SU-DHL-6 (cell line): ENCODE measurements at regions not wholly inside any gene's neighbourhood (a gene's known extent, or its start where the extent isn't known, plus 50 kb on each side); places are given as distances from the start of the nearest gene placed in this dataset.

Source experiments
- H2AFZ ChIP-seq: fragments of 200-600 bp; sonication (generic); 2 replicates; pipeline ENCODE4 v1.6.1; 2014; ENCODE audit warnings: low read depth, mild to moderate bottlenecking, moderate library complexity, mixed read lengths, antibody characterized with exemption, low read length; ENCODE audit not compliant: severe bottlenecking
- H3F3A ChIP-seq: fragments of 200-600 bp; shearing (Covaris generic); 2 replicates; pipeline ENCODE4 v1.6.0; 2016; ENCODE audit warnings: antibody characterized with exemption, mild to moderate bottlenecking; ENCODE audit not compliant: insufficient read depth
- H3K27ac ChIP-seq: fragments of 200-600 bp; sonication (generic); 2 replicates; pipeline ENCODE4 v1.5.1; 2016; ENCODE audit warnings: low read depth, mild to moderate bottlenecking, low read length, moderate library complexity, mixed read lengths
- H3K27me3 ChIP-seq: fragments of 200-600 bp; sonication (generic), shearing (Covaris generic); 2 replicates; pipeline ENCODE4 v1.6.0; 2014; ENCODE audit warnings: mild to moderate bottlenecking, low read length
- H3K36me3 ChIP-seq: fragments of 200-600 bp; sonication (generic); 2 replicates; pipeline ENCODE4 v1.6.1; 2014; ENCODE audit warnings: mild to moderate bottlenecking, low read length, mixed read lengths
- H3K4me2 ChIP-seq: fragments of 300-600, 200-600 bp; shearing (Covaris generic), sonication (generic); 2 replicates; pipeline ENCODE4 v1.6.0; 2014; ENCODE audit warnings: low read length, low read depth, mild to moderate bottlenecking; ENCODE audit not compliant: poor library complexity, severe bottlenecking
- H3K4me3 ChIP-seq: fragments of 200-600 bp; sonication (generic); 2 replicates; pipeline ENCODE4 v1.5.1; 2014; ENCODE audit warnings: antibody characterized with exemption, low read length, mild to moderate bottlenecking, mixed read lengths; ENCODE audit not compliant: insufficient read depth, poor library complexity, severe bottlenecking
- H3K79me2 ChIP-seq: fragments of 200-600 bp; sonication (generic); 2 replicates; pipeline ENCODE4 v1.6.1; 2014; ENCODE audit warnings: mild to moderate bottlenecking, low read length, moderate library complexity; ENCODE audit not compliant: insufficient read depth
- H3K9ac ChIP-seq: fragments of 200-600 bp; sonication (generic); 2 replicates; pipeline ENCODE4 v1.7.0; 2014; ENCODE audit warnings: mild to moderate bottlenecking, low read length
- H3K9me2 ChIP-seq: fragments of 200-600 bp; sonication (generic); replicated peaks from 2 replicates; pipeline ENCODE4 v1.6.1; 2014; ENCODE audit warnings: low read length; ENCODE audit not compliant: insufficient read depth
- H3K9me3 ChIP-seq: fragments of 200-600 bp; sonication (generic); 2 replicates; pipeline ENCODE4 v1.6.1; 2014; ENCODE audit warnings: low read length, mixed read lengths; ENCODE audit not compliant: insufficient read depth
- H4K20me1 ChIP-seq: fragments of 200-600 bp; sonication (generic); 2 replicates; pipeline ENCODE4 v1.6.1; 2014; ENCODE audit warnings: low read depth, mild to moderate bottlenecking, antibody characterized with exemption, low read length, moderate library complexity, mixed read lengths
- EZH2phosphoT487 ChIP-seq: fragments of 200-600 bp; sonication (generic), shearing (Covaris generic); conservative IDR thresholded peaks from 2 replicates; pipeline ENCODE4 v1.6.1; 2018; ENCODE audit warnings: mild to moderate bottlenecking, antibody characterized with exemption, low read length, moderate library complexity, mixed read lengths
- TF ChIP-seq, protein P1 (sequence below): fragments of 200-600 bp; sonication (generic); IDR thresholded peaks from one replicate; pipeline ENCODE4 v1.5.1; 2017; ENCODE audit warnings: antibody characterized with exemption, mild to moderate bottlenecking, low read length, moderate library complexity; ENCODE audit not compliant: insufficient read depth, poor library complexity, severe bottlenecking

DNA sequence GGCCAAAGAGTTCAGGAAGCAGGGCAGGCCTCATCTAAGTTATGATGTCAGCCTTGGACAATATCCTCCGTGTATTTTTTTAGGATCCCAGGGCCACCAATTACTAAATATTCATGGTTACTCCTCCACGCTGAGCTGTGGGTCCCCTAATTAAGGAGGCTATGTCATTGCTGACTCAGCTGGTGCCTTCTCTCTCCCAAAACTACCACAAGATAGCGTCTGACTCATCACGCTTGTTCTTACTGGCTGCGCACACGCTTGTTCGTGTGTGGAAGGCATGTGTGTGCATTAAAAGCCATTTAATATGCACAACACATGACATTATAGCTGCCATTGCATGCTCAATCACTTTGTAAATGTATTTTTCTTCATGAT is 78.3 kb downstream of the GSC start:
- H3K4me3 ChIP-seq = no peak overlapping the region
- no peak overlapping the region for H3K9ac ChIP-seq
- H3K27me3 ChIP-seq = no peaks in the 10 kb centered on the region
- H3K9me3 ChIP-seq = no peaks in the 10 kb centered on the region
- no peak overlapping the region for H3K4me2 ChIP-seq
- no peaks in the 10 kb centered on the region for H4K20me1 ChIP-seq
- H2AFZ ChIP-seq = no peak overlapping the region
- H3K27ac ChIP-seq = no peak overlapping the region
- H3F3A ChIP-seq = no peaks in the 10 kb centered on the region
- no peaks in the 10 kb centered on the region for H3K9me2 ChIP-seq
- no peaks in the 10 kb centered on the region for H3K36me3 ChIP-seq
- no peak for TF ChIP-seq EZH2phosphoT487
- TF ChIP-seq, protein P1, sequence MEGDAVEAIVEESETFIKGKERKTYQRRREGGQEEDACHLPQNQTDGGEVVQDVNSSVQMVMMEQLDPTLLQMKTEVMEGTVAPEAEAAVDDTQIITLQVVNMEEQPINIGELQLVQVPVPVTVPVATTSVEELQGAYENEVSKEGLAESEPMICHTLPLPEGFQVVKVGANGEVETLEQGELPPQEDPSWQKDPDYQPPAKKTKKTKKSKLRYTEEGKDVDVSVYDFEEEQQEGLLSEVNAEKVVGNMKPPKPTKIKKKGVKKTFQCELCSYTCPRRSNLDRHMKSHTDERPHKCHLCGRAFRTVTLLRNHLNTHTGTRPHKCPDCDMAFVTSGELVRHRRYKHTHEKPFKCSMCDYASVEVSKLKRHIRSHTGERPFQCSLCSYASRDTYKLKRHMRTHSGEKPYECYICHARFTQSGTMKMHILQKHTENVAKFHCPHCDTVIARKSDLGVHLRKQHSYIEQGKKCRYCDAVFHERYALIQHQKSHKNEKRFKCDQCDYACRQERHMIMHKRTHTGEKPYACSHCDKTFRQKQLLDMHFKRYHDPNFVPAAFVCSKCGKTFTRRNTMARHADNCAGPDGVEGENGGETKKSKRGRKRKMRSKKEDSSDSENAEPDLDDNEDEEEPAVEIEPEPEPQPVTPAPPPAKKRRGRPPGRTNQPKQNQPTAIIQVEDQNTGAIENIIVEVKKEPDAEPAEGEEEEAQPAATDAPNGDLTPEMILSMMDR = no peak
- no peaks in the 10 kb centered on the region for H3K79me2 ChIP-seq

- Histone ChIP-seq H3K27me3 (no peaks in the 10 kb centered on the region), H4K20me1 (no peaks in the 10 kb centered on the region), H3K27ac (no peak overlapping the region), H3K9me2 (no peaks in the 10 kb centered on the region), H3F3A (no peaks in the 10 kb centered on the region), H3K4me2 (no peak overlapping the region), H2AFZ (no peak overlapping the region), H3K36me3 (no peaks in the 10 kb centered on the region), H3K9ac (no peak overlapping the region), H3K4me3 (no peak overlapping the region), H3K9me3 (no peaks in the 10 kb centered on the region), H3K79me2 (no peaks in the 10 kb centered on the region)
- TF ChIP-seq EZH2phosphoT487 = no peak
- TF ChIP-seq, protein P1 = no peak
Observed at GRCh38 chr14:94690896-94691659, 78.8 kb downstream of the GSC start.

DNA sequence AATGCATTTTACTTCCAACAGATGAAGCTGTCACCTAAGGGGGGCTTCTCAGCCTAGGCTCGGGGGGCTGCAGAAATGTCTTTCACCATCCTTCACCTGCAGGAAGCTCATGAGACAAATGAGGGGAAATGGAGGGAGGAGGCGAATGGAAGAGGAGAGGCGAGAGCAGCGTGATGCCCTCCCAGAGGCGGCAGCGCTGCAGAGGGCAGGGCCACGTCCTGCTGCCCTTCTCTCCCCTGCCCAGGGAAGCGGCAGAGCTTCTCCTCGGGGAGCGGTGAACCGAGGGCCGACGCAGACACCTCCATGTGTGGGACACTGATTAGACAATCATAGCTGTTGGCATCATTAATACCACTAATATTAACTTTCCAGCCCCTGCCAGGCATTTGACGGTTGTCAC is 78.3 kb downstream of the SERPINA3 start:
- no peak for TF ChIP-seq EZH2phosphoT487
- TF ChIP-seq, protein P1 = no peak
- Histone ChIP-seq H3K4me3 (no peak overlapping the region), H2AFZ (no peak overlapping the region), H3K27ac (no peak overlapping the region), H3K79me2 (no peaks in the 10 kb centered on the region), H3K9ac (no peak overlapping the region), H3K36me3 (no peaks in the 10 kb centered on the region), H3K27me3 (no peaks in the 10 kb centered on the region), H3K9me3 (no peaks in the 10 kb centered on the region), H3K9me2 (no peaks in the 10 kb centered on the region), H3F3A (no peaks in the 10 kb centered on the region), H3K4me2 (no peak overlapping the region), H4K20me1 (no peaks in the 10 kb centered on the region)
